PC-9 (cell line): ENCODE measurements at regions not wholly inside any gene's neighbourhood (a gene's known extent, or its start where the extent isn't known, plus 50 kb on each side); places are given as distances from the start of the nearest gene placed in this dataset.

Source experiments
- EZH2 ChIP-seq: fragments of 200-600 bp; sonication (generic); IDR thresholded peaks from 2 replicates; pipeline ENCODE4 v1.8.0; 2017; ENCODE audit warnings: antibody characterized with exemption, low read depth
- TF ChIP-seq, protein P1 (sequence below): fragments of 200-600 bp; sonication (generic); conservative IDR thresholded peaks from 2 replicates; pipeline ENCODE4 v1.6.1; 2017; ENCODE audit warnings: mixed run types, antibody characterized with exemption, mild to moderate bottlenecking, moderate library complexity

DNA sequence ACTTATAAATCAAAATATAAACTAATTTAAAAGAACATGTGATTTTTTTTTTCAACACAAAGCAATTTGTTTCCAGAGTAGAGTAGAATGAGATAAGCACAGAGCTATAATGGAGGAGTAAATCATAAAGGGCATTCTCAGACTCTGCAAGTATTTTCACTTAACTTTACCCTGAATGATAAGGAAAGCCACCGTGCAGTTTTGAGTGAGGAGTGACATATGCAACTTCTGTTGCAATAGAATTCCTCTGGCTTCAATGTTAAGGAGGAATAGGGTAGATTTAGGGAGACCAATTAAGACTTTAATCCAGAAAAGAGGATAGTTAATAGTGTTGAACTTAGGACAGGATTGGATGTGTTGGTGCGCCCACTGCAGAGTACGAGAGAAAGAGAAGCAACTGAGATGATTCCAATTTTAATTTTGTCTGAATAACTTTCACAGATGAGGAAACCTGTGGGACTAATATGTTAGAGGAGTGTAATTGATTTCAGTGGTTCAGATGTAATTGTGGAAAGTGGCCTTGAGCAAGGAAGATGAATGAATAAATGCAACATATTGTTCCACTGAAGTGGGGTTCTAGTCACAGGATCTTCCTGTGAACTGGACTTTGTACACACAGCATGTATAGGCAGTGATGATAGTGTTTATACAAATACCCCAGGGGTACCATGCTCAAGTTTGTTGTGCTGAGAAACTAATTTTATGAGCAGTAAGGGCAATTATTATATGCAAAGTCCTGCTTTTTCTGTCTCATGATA lies 255.5 kb upstream of the ANO3 start:
- TF ChIP-seq, protein P1, sequence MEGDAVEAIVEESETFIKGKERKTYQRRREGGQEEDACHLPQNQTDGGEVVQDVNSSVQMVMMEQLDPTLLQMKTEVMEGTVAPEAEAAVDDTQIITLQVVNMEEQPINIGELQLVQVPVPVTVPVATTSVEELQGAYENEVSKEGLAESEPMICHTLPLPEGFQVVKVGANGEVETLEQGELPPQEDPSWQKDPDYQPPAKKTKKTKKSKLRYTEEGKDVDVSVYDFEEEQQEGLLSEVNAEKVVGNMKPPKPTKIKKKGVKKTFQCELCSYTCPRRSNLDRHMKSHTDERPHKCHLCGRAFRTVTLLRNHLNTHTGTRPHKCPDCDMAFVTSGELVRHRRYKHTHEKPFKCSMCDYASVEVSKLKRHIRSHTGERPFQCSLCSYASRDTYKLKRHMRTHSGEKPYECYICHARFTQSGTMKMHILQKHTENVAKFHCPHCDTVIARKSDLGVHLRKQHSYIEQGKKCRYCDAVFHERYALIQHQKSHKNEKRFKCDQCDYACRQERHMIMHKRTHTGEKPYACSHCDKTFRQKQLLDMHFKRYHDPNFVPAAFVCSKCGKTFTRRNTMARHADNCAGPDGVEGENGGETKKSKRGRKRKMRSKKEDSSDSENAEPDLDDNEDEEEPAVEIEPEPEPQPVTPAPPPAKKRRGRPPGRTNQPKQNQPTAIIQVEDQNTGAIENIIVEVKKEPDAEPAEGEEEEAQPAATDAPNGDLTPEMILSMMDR = no peak
- no peak for TF ChIP-seq EZH2
